ENCODE measurements at regions not wholly inside any gene's neighbourhood (a gene's known extent, or its start where the extent isn't known, plus 50 kb on each side); places are given as distances from the start of the nearest gene placed in this dataset.

- DNase-seq: no peak
Observed at GRCh38 chr20:54364919-54365318, 110.5 kb upstream of the DOK5 start.

- no peak for DNase-seq
Observed at GRCh38 chr20:54366669-54367344, 108.6 kb upstream of the DOK5 start.

GRCh38 chr20:54368570-54368969, 106.8 kb upstream of the DOK5 start:
- no peak for DNase-seq

- DNase-seq: no peak
Observed at GRCh38 chr20:54372313-54372712, 103.1 kb upstream of the DOK5 start.

- DNase-seq: no peak
Observed at GRCh38 chr20:54377992-54378773, 97.2 kb upstream of the DOK5 start.

- peak in 1 of 3 experiments; percentile 27 for DNase-seq
Observed at GRCh38 chr20:54379893-54380584, 95.4 kb upstream of the DOK5 start.

GRCh38 chr20:54382419-54382818, 93.0 kb upstream of the DOK5 start:
- DNase-seq: peak in 1 of 3 experiments; percentile 64

GRCh38 chr20:54385746-54386145, 89.6 kb upstream of the DOK5 start:
- peak in 2 of 3 experiments; percentile 10 to 42 for DNase-seq

GRCh38 chr20:54389596-54390280, 85.7 kb upstream of the DOK5 start:
- DNase-seq: no peak

GRCh38 chr20:54397292-54398140, 77.9 kb upstream of the DOK5 start:
- DNase-seq: no peak

GRCh38 chr20:54398814-54399213, 76.6 kb upstream of the DOK5 start:
- no peak for DNase-seq

- DNase-seq: no peak
Observed at GRCh38 chr20:54405540-54405939, 69.9 kb upstream of the DOK5 start.

GRCh38 chr20:54407459-54407858, 67.9 kb upstream of the DOK5 start:
- no peak for DNase-seq

- no peak for DNase-seq
Observed at GRCh38 chr20:54415967-54416366, 59.4 kb upstream of the DOK5 start.

GRCh38 chr20:54416770-54417169, 58.6 kb upstream of the DOK5 start:
- no peak for DNase-seq

- DNase-seq: no peak
Observed at GRCh38 chr20:54419531-54419930, 55.9 kb upstream of the DOK5 start.

Measured in NCI-H1417 (cell line).